WI38 (cell line): ENCODE measurements at regions not wholly inside any gene's neighbourhood (a gene's known extent, or its start where the extent isn't known, plus 50 kb on each side); places are given as distances from the start of the nearest gene placed in this dataset.

Experiments
- H3K4me3 ChIP-seq: 2 replicates; pipeline ENCODE4 v1.5.1; 2011; ENCODE audit warnings: low read depth, mild to moderate bottlenecking, control low read depth, low read length
- CTCF ChIP-seq: IDR thresholded peaks from 2 replicates; pipeline ENCODE4 v1.5.1; 2012; ENCODE audit warnings: low read depth, mild to moderate bottlenecking, control low read depth, low read length

- no peak overlapping the region for H3K4me3 ChIP-seq
- no peak for TF ChIP-seq CTCF
These were observed 437.2 kb upstream of the ZFP42 start for GRCh38 chr4:187558391-187558790.

GRCh38 chr4:187562345-187562744, 433.2 kb upstream of the ZFP42 start:
- no peak for TF ChIP-seq CTCF
- no peak overlapping the region for H3K4me3 ChIP-seq

- TF ChIP-seq CTCF, result no peak
These were observed 430.2 kb upstream of the ZFP42 start for GRCh38 chr4:187565416-187565815.

GRCh38 chr4:187569871-187570270, 425.7 kb upstream of the ZFP42 start:
- H3K4me3 ChIP-seq, result no peak overlapping the region
- TF ChIP-seq CTCF, result no peak

More at GRCh38 chr4:187565416-187565815, 430.2 kb upstream of the ZFP42 start:
- H3K4me3 ChIP-seq, result no peak overlapping the region

DNA sequence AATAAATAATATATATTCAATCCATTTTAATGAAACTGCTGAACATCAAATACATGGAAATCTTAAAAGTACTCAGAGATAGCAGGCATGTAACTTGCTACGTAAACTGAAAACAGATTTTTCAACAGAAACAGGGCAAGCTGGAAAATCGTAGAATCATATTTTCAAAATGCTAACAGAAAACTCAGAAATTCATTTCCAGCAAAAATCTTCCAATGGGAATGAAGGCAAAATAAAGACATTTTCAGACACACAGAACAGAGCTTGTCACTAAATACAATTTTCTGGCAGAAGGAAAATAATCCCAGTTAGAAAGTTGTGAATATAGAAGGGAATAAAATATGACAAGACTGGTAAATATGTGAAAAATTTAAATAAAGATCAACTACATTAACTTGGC, 419.9 kb upstream of the ZFP42 start:
- no peak for TF ChIP-seq CTCF
- no peak overlapping the region for H3K4me3 ChIP-seq

DNA sequence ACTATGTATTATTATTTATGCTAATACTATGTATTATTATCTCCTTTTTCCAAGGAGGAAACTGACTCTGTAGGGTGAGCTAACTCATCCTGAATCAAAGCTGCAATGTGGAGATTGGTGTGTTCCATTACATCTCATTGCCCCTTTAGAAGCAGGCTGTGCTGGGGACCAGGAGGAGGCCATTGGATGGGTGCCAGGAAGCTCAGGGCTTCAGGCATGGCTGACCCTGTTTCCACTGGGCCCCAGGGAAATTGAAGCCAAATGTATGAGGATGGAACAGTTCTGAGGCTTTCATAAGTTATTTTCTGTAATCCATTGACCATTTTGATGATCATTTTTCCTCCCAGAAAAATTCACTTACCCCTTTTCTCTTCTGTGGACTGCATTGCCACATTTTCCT, 418.8 kb upstream of the ZFP42 start:
- TF ChIP-seq CTCF, result no peak
- H3K4me3 ChIP-seq, result no peak overlapping the region

GRCh38 chr4:187577941-187578480, 417.6 kb upstream of the ZFP42 start:
- no peak overlapping the region for H3K4me3 ChIP-seq
- no peak for TF ChIP-seq CTCF
